GM23338 (cell line): ENCODE measurements at regions not wholly inside any gene's neighbourhood (a gene's known extent, or its start where the extent isn't known, plus 50 kb on each side); places are given as distances from the start of the nearest gene placed in this dataset.

Experiments
- ATAC-seq: fragments of 200-7000 bp; cut with Tn5 transposase; 3 replicates; pipeline ENCODE4 v1.9.1; 2020
- DNase-seq: peaks from one replicate; pipeline ENCODE4 v3.0.0-alpha.2; 2015; ENCODE audit warnings: low spot score
- H2AFZ ChIP-seq: fragments of 200-600 bp; sonication (generic); 2 replicates; pipeline ENCODE4 v1.8.0; 2016; ENCODE audit warnings: antibody characterized with exemption, mild to moderate bottlenecking, moderate library complexity
- H3F3A ChIP-seq: fragments of 200-600 bp; sonication (generic); replicated peaks from 2 replicates; pipeline ENCODE4 v1.8.0; 2017; ENCODE audit warnings: antibody characterized with exemption, mixed run types, low read depth
- H3K27ac ChIP-seq: fragments of 200-600 bp; sonication (generic); 2 replicates; pipeline ENCODE4 v1.6.1; 2016; ENCODE audit warnings: low read depth
- H3K27me3 ChIP-seq: fragments of 200-600 bp; sonication (generic); 2 replicates; pipeline ENCODE4 v1.8.0; 2016; ENCODE audit warnings: mild to moderate bottlenecking, mixed run types, moderate library complexity; ENCODE audit not compliant: insufficient read depth
- H3K36me3 ChIP-seq: fragments of 200-600 bp; sonication (generic); 2 replicates; pipeline ENCODE4 v1.8.0; 2016; ENCODE audit warnings: mild to moderate bottlenecking; ENCODE audit not compliant: insufficient read depth
- H3K4me1 ChIP-seq: fragments of 200-600 bp; sonication (generic); 2 replicates; pipeline ENCODE4 v1.8.0; 2016; ENCODE audit warnings: mild to moderate bottlenecking, moderate library complexity; ENCODE audit not compliant: insufficient read depth
- H3K4me2 ChIP-seq: fragments of 200-600 bp; sonication (generic); 2 replicates; pipeline ENCODE4 v1.7.1; 2017; ENCODE audit warnings: mixed run types
- H3K4me3 ChIP-seq: fragments of 200-600 bp; sonication (generic); 2 replicates; pipeline ENCODE4 v1.6.1; 2016; ENCODE audit warnings: mixed run types
- H3K79me2 ChIP-seq: fragments of 200-600 bp; sonication (generic); replicated peaks from 2 replicates; pipeline ENCODE4 v1.8.0; 2017; ENCODE audit warnings: mild to moderate bottlenecking; ENCODE audit not compliant: insufficient read depth
- H3K9me2 ChIP-seq: fragments of 200-600 bp; sonication (generic); 2 replicates; pipeline ENCODE4 v1.8.0; 2017; ENCODE audit not compliant: insufficient read depth
- H4K20me1 ChIP-seq: fragments of 200-600 bp; sonication (generic); replicated peaks from 2 replicates; pipeline ENCODE4 v1.8.0; 2017; ENCODE audit warnings: mild to moderate bottlenecking; ENCODE audit not compliant: insufficient read depth
- H3K27ac Mint-ChIP-seq: 2 replicates; pipeline ENCODE4 v1.8.0; 2020; ENCODE audit warnings: inconsistent platforms, mild to moderate bottlenecking, moderate library complexity, mixed read lengths
- H3K27me3 Mint-ChIP-seq: 3 replicates; pipeline ENCODE4 v1.8.0; 2022; ENCODE audit warnings: low read depth, mild to moderate bottlenecking, moderate library complexity, mixed read lengths, inconsistent platforms; ENCODE audit not compliant: insufficient read depth, poor library complexity
- H3K36me3 Mint-ChIP-seq: 3 replicates; pipeline ENCODE4 v1.8.0; 2021; ENCODE audit warnings: low read depth, mild to moderate bottlenecking, inconsistent platforms, moderate library complexity, mixed read lengths
- H3K4me1 Mint-ChIP-seq: 3 replicates; pipeline ENCODE4 v1.8.0; 2020; ENCODE audit warnings: mild to moderate bottlenecking, inconsistent platforms, mixed read lengths
- H3K4me3 Mint-ChIP-seq: 3 replicates; pipeline ENCODE4 v1.8.0; 2021; ENCODE audit warnings: moderate library complexity, mild to moderate bottlenecking, inconsistent platforms, mixed read lengths
- H3K9me3 Mint-ChIP-seq: 3 replicates; pipeline ENCODE4 v1.8.0; 2020; ENCODE audit warnings: moderate library complexity, mild to moderate bottlenecking, inconsistent platforms, mixed read lengths
- CREB1 ChIP-seq: fragments of 250-450 bp; sonication (Bioruptor Pico); IDR thresholded peaks from 2 replicates; pipeline ENCODE4 v1.5.0; 2020; ENCODE audit warnings: low read depth, mild to moderate bottlenecking, moderate library complexity
- POLR2AphosphoS5 ChIP-seq: IDR thresholded peaks from 2 replicates; pipeline ENCODE4 v1.6.1; 2016; ENCODE audit warnings: antibody characterized with exemption, low read depth
- STAT1 ChIP-seq: IDR thresholded peaks from one replicate; pipeline ENCODE4 v1.6.1; 2016; ENCODE audit warnings: antibody characterized with exemption; ENCODE audit not compliant: unreplicated experiment
- ZNF331 ChIP-seq: fragments of 250-450 bp; sonication (Bioruptor Pico); IDR thresholded peaks from 2 replicates; pipeline ENCODE4 v1.5.0; 2020; ENCODE audit warnings: low read depth, mild to moderate bottlenecking, moderate library complexity
- ZNF462 ChIP-seq: fragments of 250-450 bp; sonication (Bioruptor Pico); IDR thresholded peaks from 2 replicates; pipeline ENCODE4 v1.5.0; 2020; ENCODE audit warnings: mild to moderate bottlenecking, moderate library complexity

- no peak overlapping the region for H3K4me2 ChIP-seq
- no peaks in the 10 kb centered on the region for H3K4me1 Mint-ChIP-seq
- no peak for ATAC-seq
- no peaks in the 10 kb centered on the region; the same call in 2 of the 3 replicates for H3K9me3 Mint-ChIP-seq
- no peaks in the 10 kb centered on the region for H3K27me3 ChIP-seq
- TF ChIP-seq ZNF462 (CRISPR knock-in tag) (no peak), CREB1 (CRISPR knock-in tag) (no peak), STAT1 (no peak), ZNF331 (CRISPR knock-in tag) (no peak)
- H3K27ac Mint-ChIP-seq: no peak overlapping the region
- DNase-seq: no peak
- H3K36me3 ChIP-seq: no peaks in the 10 kb centered on the region
- H3K9me2 ChIP-seq: no peaks in the 10 kb centered on the region
- H3K4me3 ChIP-seq: no peak overlapping the region
- no peaks in the 10 kb centered on the region for H3K36me3 Mint-ChIP-seq
- no peak overlapping the region for H3K4me3 Mint-ChIP-seq
- no peaks in the 10 kb centered on the region for H3K4me1 ChIP-seq
- H3K79me2 ChIP-seq: no peaks in the 10 kb centered on the region
- H4K20me1 ChIP-seq: no peaks in the 10 kb centered on the region
- no peak overlapping the region for H3K27ac ChIP-seq
- no peaks in the 10 kb centered on the region for H3K27me3 Mint-ChIP-seq
- no peak overlapping the region for H2AFZ ChIP-seq
- H3F3A ChIP-seq: no peaks in the 10 kb centered on the region
Observed at GRCh38 chrX:127596882-127597281, 455.3 kb downstream of the ACTRT1 start.

GRCh38 chrX:127578395-127578794 is 473.8 kb downstream of the ACTRT1 start:
- Histone ChIP-seq H4K20me1 (no peaks in the 10 kb centered on the region), H3F3A (no peaks in the 10 kb centered on the region), H3K4me3 (no peak overlapping the region), H2AFZ (no peak overlapping the region), H3K27me3 (no peaks in the 10 kb centered on the region), H3K4me1 (no peaks in the 10 kb centered on the region), H3K36me3 (no peaks in the 10 kb centered on the region), H3K79me2 (no peaks in the 10 kb centered on the region), H3K9me2 (no peaks in the 10 kb centered on the region), H3K27ac (no peak overlapping the region), H3K4me2 (no peak overlapping the region)
- peaks cover 25% of the 10 kb centered on the region for H3K9me3 Mint-ChIP-seq
- DNase-seq (no peak), ATAC-seq (no peak)
- no peak overlapping the region for H3K27ac Mint-ChIP-seq
- H3K36me3 Mint-ChIP-seq: peaks cover 9% of the 10 kb centered on the region; the same call in 2 of the 3 replicates
- no peaks in the 10 kb centered on the region for H3K27me3 Mint-ChIP-seq
- H3K4me1 Mint-ChIP-seq: no peaks in the 10 kb centered on the region
- no peak overlapping the region for H3K4me3 Mint-ChIP-seq
- TF ChIP-seq ZNF462 (CRISPR knock-in tag) (no peak), STAT1 (no peak), ZNF331 (CRISPR knock-in tag) (no peak), POLR2AphosphoS5 (no peak)
